ENCODE measurements at regions not wholly inside any gene's neighbourhood (a gene's known extent, or its start where the extent isn't known, plus 50 kb on each side); places are given as distances from the start of the nearest gene placed in this dataset.

GRCh38 chr7:115840702-115841101 lies 189.9 kb downstream of the TFEC start:
- Mint-ChIP-seq H3K4me1 (ENCODE audit: low read depth) (no peaks in the 10 kb centered on the region), H3K9me3 (ENCODE audit: low read depth) (peaks cover 2% of the 10 kb centered on the region), H3K4me3 (ENCODE audit: low read depth) (no peak overlapping the region), H3K36me3 (ENCODE audit: insufficient read depth) (no peaks in the 10 kb centered on the region), H3K27ac (no peak overlapping the region), H3K27me3 (no peaks in the 10 kb centered on the region)
- DNase-seq (ENCODE audit: low spot score, unreplicated experiment) = no peak
- no peak for TF ChIP-seq CTCF (IDR thresholded peaks at IDR 0.05; ENCODE audit: unreplicated experiment)

GRCh38 chr7:115838829-115839228 lies 191.7 kb downstream of the TFEC start:
- no peaks in the 10 kb centered on the region for H3K27me3 Mint-ChIP-seq
- no peak overlapping the region for H3K27ac Mint-ChIP-seq
- H3K4me3 Mint-ChIP-seq (ENCODE audit: low read depth) = no peak overlapping the region
- peaks cover 2% of the 10 kb centered on the region for H3K9me3 Mint-ChIP-seq (ENCODE audit: low read depth)
- no peaks in the 10 kb centered on the region for H3K36me3 Mint-ChIP-seq (ENCODE audit: insufficient read depth)
- H3K4me1 Mint-ChIP-seq (ENCODE audit: low read depth) = no peaks in the 10 kb centered on the region
- DNase-seq (ENCODE audit: low spot score, unreplicated experiment) = no peak
- no peak for TF ChIP-seq CTCF (IDR thresholded peaks at IDR 0.05; ENCODE audit: unreplicated experiment)

- peaks cover 3% of the 10 kb centered on the region for H3K9me3 Mint-ChIP-seq (ENCODE audit: low read depth)
- H3K4me1 Mint-ChIP-seq (ENCODE audit: low read depth) = peaks cover 7% of the 10 kb centered on the region
- no peaks in the 10 kb centered on the region for H3K36me3 Mint-ChIP-seq (ENCODE audit: insufficient read depth)
- H3K4me3 Mint-ChIP-seq (ENCODE audit: low read depth) = no peak overlapping the region
- DNase-seq (ENCODE audit: low spot score, unreplicated experiment) = no peak
- H3K27me3 Mint-ChIP-seq = no peaks in the 10 kb centered on the region
- H3K27ac Mint-ChIP-seq = no peak overlapping the region
- no peak for TF ChIP-seq CTCF (IDR thresholded peaks at IDR 0.05; ENCODE audit: unreplicated experiment)
Observed at GRCh38 chr7:115831371-115831770, 199.2 kb downstream of the TFEC start.

- Mint-ChIP-seq H3K9me3 (ENCODE audit: low read depth) (peaks cover 3% of the 10 kb centered on the region), H3K27me3 (no peaks in the 10 kb centered on the region), H3K4me3 (ENCODE audit: low read depth) (no peak overlapping the region), H3K4me1 (ENCODE audit: low read depth) (no peaks in the 10 kb centered on the region), H3K27ac (no peak overlapping the region), H3K36me3 (ENCODE audit: insufficient read depth) (no peaks in the 10 kb centered on the region)
- no peak for DNase-seq (ENCODE audit: low spot score, unreplicated experiment)
- TF ChIP-seq CTCF (IDR thresholded peaks at IDR 0.05; ENCODE audit: unreplicated experiment) = no peak
Observed at GRCh38 chr7:115827305-115828045, 203.1 kb downstream of the TFEC start.

- Mint-ChIP-seq H3K4me3 (ENCODE audit: low read depth) (no peak overlapping the region), H3K27me3 (no peaks in the 10 kb centered on the region), H3K9me3 (ENCODE audit: low read depth) (peaks cover 3% of the 10 kb centered on the region), H3K36me3 (ENCODE audit: insufficient read depth) (no peaks in the 10 kb centered on the region), H3K27ac (no peak overlapping the region), H3K4me1 (ENCODE audit: low read depth) (peaks cover 1% of the 10 kb centered on the region)
- no peak for TF ChIP-seq CTCF (IDR thresholded peaks at IDR 0.05; ENCODE audit: unreplicated experiment)
- no peak for DNase-seq (ENCODE audit: low spot score, unreplicated experiment)
Observed at GRCh38 chr7:115825456-115826115, 205.0 kb downstream of the TFEC start.
